Smooth muscle cell of the brain vasculature (primary cell): ENCODE measurements at regions not wholly inside any gene's neighbourhood (a gene's known extent, or its start where the extent isn't known, plus 50 kb on each side); places are given as distances from the start of the nearest gene placed in this dataset.

Source experiments
- DNase-seq: peaks from one replicate; pipeline ENCODE4 v3.0.0-alpha.2; 2012; ENCODE audit warnings: low read depth, low spot score

DNA sequence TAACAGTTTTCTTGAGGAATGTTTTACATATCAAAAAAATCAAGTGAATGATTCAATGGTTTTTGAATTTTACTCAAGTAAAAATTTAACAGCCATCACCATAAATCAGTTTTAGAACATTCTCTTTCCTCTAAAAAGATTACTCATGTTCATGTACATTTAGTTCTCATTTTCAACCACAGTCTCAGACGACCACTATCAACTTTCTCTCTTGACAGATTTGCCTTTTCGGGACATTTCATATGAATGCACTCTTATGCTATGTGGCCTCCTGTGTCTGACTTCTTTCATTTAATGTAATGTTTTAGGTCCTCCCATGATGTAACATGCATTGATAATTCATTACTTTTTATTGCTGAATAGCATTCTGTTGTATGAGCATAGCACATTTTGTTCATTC is 309.3 kb upstream of the PLSCR5 start:
- no peak for DNase-seq

- DNase-seq = no peak
Measured at GRCh38 chr3:146912241-146913015, 307.3 kb upstream of the PLSCR5 start.

DNA sequence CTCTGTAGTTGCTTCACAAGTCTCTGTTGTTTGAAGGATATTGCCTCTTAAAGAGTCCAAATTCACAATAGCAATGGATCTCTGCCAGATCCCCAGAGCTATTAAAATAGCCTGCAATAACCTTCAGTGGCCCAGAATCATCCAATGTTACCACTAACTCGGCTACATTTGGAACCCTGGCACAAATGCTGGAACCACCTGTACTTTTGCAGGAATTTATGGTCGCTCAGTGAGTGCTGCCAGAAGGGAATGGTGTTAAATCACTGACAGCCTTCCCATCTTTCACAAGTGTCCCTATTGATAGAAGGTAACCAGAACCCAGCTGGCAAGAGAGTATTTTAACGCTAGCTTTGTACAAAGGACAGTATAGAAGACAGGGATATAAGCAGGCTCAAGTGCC is 298.8 kb upstream of the PLSCR5 start:
- DNase-seq = no peak

DNA sequence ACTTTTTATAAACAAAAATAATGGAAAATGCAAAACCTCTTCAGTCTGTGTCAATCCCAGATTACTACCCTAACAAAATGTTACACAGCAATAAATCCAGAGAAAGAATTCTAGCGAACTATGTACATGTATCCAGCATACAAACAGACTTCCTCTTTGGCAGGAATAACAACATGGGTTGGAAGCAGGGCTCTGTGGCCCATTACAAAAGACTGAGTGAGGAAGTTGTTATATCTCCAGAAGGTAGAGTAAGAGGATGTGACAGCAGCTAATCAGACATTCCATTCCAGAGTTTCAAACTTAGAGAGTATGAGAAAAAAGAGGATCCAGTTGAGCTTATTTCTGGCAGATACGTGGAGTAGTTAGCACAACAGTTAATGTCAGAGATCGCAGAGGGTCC is 294.0 kb upstream of the PLSCR5 start:
- DNase-seq = no peak

GRCh38 chr3:146896711-146897110 is 291.6 kb upstream of the PLSCR5 start:
- DNase-seq = no peak

DNA sequence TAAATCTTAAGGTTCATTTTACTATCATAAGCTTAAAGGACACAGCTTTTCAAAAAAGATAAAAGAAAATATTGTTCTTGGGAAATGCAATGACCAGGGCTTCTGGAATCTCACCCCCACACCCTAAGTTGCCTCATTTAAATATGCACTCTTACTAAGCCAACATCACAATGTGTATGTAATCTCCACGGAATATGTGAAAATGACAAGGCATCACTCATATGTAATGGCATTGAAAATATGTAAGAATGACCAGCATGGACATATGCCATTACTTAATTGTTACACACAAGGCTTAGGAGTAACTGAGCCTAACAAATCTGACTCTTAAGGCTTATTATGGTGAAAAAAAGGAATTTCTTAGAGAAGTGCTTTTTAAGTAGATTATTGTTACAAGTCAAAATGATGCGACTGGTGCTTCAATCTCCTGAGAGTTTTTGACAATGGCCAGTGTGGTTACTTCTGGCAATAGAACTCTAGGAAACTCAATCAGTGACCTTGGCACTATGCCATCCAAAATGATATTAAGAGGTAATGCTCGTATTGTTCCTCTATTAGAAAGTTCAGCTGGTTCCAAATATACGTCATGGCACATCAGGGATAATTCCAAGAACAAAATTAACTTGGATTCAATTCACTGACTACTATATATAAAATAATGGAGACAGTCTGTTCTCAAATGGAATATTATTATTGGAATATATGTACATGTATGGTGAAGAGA is 290.0 kb upstream of the PLSCR5 start:
- no peak for DNase-seq

DNA sequence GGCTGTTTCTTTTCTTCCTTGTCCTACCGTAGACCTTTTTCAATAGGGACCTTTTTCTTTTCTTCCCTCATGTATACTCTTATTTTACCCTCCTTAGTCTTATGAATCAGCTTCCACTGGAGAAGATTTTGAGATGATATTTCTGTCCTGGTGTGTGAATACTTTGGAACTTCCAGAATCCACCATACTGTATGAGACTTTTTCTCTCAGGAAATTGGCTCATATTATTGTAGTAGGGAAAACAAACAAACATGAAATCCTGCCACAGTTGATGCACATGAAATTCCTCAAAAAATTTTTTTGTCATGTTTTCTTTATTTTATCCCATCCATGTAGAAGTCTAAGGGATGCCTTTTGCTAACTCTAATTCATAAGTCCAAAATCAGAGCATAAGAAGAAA is 289.3 kb upstream of the PLSCR5 start:
- peak; percentile 10 for DNase-seq

DNA sequence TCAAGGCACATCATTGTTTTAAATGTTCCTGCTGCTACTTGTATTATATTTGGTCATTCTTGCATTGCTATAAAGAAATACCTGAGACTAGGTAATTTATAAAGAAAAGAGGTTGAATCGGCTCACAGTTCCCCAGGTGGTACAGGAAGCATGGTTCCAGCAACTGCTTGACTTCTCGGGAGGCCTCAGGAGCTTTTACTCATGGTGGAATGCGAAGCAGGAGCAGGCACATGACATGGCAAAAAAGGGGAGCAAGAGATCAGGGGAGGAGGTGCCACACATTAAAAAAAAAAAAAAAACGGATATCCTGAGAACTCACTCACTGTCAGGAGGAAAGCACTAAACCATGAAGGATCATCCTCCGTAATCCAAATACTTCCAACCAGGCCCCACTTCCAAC is 286.9 kb upstream of the PLSCR5 start:
- no peak for DNase-seq

- DNase-seq = no peak
Measured at GRCh38 chr3:146889626-146890025, 284.5 kb upstream of the PLSCR5 start.

- DNase-seq = no peak
Measured at GRCh38 chr3:146888176-146888575, 283.0 kb upstream of the PLSCR5 start.

DNA sequence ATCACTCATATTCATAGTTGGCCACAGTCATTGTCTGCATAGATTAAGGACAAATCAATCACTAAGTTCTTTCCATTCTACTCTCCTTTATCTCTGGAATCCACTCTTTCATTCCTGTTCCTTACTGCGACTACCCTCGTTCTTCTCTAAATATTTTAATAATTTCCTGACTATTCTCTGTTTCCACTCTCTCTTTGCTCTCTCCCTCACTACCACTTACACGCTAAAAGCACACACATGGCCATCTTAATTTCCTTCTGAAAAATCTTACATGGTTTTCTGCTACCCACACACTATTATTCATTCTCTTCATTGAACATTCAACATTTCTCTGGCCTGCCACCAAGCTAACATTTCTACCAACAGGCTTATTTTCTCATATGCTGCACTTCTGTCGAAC is 279.6 kb upstream of the PLSCR5 start:
- no peak for DNase-seq

- DNase-seq = no peak
Measured at GRCh38 chr3:146884296-146884695, 279.1 kb upstream of the PLSCR5 start.

- DNase-seq = no peak
Measured at GRCh38 chr3:146883288-146883687, 278.1 kb upstream of the PLSCR5 start.

- no peak for DNase-seq
Measured at GRCh38 chr3:146881966-146882760, 277.0 kb upstream of the PLSCR5 start.

GRCh38 chr3:146881356-146881755 is 276.2 kb upstream of the PLSCR5 start:
- no peak for DNase-seq

- no peak for DNase-seq
Measured at GRCh38 chr3:146873748-146874147, 268.6 kb upstream of the PLSCR5 start.

DNA sequence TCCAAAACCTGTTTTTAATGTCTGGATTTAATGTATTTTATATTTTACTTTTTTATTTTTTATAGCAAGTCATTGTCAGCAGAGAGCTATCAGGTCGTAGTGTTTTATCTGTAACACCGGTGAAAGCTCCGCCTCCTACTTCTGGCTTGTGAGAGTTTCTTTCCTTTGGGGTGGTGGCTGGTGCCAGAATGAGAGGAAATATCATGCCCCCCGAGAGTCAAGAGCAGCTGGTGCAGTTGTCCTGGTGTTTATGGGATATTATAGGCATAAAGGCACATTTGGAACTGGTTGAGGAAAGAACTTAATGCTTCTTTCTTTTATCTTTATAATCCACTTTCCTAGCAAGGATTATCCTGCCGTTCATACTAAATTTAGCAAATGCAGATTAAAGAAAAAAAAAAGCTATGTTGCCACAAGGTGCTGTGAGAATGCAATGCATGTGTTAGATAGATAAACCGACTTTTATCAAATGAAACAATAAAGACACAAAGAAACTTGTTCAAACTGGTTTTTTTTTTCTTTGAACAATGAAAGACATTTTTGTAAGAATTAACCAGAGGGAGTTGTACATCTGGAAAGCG is 260.1 kb upstream of the PLSCR5 start:
- no peak for DNase-seq

- no peak for DNase-seq
Measured at GRCh38 chr3:146861262-146861661, 256.1 kb upstream of the PLSCR5 start.

- no peak for DNase-seq
Measured at GRCh38 chr3:146854523-146854922, 249.4 kb upstream of the PLSCR5 start.

DNA sequence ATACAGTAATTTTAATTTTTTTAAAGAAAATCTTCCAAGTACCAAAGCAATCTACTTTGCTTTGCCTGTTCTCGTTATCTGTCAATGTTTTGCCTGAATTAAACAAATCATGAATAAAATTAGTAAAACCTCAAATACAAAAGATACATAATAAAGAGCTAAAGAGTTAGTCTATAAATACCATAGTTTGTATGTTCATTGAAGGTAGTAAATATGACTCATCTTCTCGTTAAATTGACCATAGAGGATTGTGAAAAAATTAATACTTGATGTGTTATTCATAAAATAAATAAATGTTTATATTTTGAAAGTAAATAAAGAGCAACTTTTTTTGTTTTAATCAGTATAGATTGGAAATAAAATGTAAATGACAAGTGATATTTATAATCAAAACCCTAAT is 246.5 kb upstream of the PLSCR5 start:
- DNase-seq = no peak

GRCh38 chr3:146845361-146845760 is 240.2 kb upstream of the PLSCR5 start:
- DNase-seq = no peak

GRCh38 chr3:146843476-146843875 is 238.3 kb upstream of the PLSCR5 start:
- no peak for DNase-seq
